HG03442 (cell line): ENCODE measurements at regions not wholly inside any gene's neighbourhood (a gene's known extent, or its start where the extent isn't known, plus 50 kb on each side); places are given as distances from the start of the nearest gene placed in this dataset.

Experiments used
- ATAC-seq: cut with Tn5 transposase; IDR thresholded peaks from one replicate; pipeline ENCODE4 v1.9.1; 2021; ENCODE audit warnings: mild to moderate bottlenecking, moderate library complexity; ENCODE audit not compliant: unreplicated experiment

- no peak for ATAC-seq
Observed at GRCh38 chr3:8187996-8188395, 313.6 kb upstream of the LMCD1 start.

GRCh38 chr3:8189051-8189450 is 312.6 kb upstream of the LMCD1 start:
- no peak for ATAC-seq

- no peak for ATAC-seq
Observed at GRCh38 chr3:8191406-8191805, 310.2 kb upstream of the LMCD1 start.

- no peak for ATAC-seq
Observed at GRCh38 chr3:8197384-8197783, 304.2 kb upstream of the LMCD1 start.

GRCh38 chr3:8198605-8199004 is 303.0 kb upstream of the LMCD1 start:
- ATAC-seq = no peak

GRCh38 chr3:8200996-8201395 is 300.6 kb upstream of the LMCD1 start:
- ATAC-seq = no peak

GRCh38 chr3:8201886-8202285 is 299.7 kb upstream of the LMCD1 start:
- ATAC-seq = no peak

- no peak for ATAC-seq
Observed at GRCh38 chr3:8204331-8204730, 297.3 kb upstream of the LMCD1 start.

- ATAC-seq = no peak
Observed at GRCh38 chr3:8204853-8205650, 296.6 kb upstream of the LMCD1 start.

GRCh38 chr3:8205881-8206280 is 295.7 kb upstream of the LMCD1 start:
- no peak for ATAC-seq

- no peak for ATAC-seq
Observed at GRCh38 chr3:8206971-8207617, 294.5 kb upstream of the LMCD1 start.

GRCh38 chr3:8210882-8211341 is 290.7 kb upstream of the LMCD1 start:
- no peak for ATAC-seq

- no peak for ATAC-seq
Observed at GRCh38 chr3:8212794-8213193, 288.8 kb upstream of the LMCD1 start.

GRCh38 chr3:8213286-8213685 is 288.3 kb upstream of the LMCD1 start:
- no peak for ATAC-seq

- no peak for ATAC-seq
Observed at GRCh38 chr3:8215821-8216220, 285.8 kb upstream of the LMCD1 start.

GRCh38 chr3:8218353-8218940 is 283.2 kb upstream of the LMCD1 start:
- ATAC-seq = no peak

- no peak for ATAC-seq
Observed at GRCh38 chr3:8220291-8220690, 281.3 kb upstream of the LMCD1 start.

GRCh38 chr3:8223766-8224165 is 277.9 kb upstream of the LMCD1 start:
- ATAC-seq = no peak

GRCh38 chr3:8224941-8225340 is 276.7 kb upstream of the LMCD1 start:
- no peak for ATAC-seq

- peak; percentile 39 for ATAC-seq
Observed at GRCh38 chr3:8233938-8234337, 267.7 kb upstream of the LMCD1 start.

GRCh38 chr3:8236264-8236663 is 265.4 kb upstream of the LMCD1 start:
- ATAC-seq = no peak

- ATAC-seq = no peak
Observed at GRCh38 chr3:8237893-8238292, 263.7 kb upstream of the LMCD1 start.
